NB4 (cell line): ENCODE measurements at regions not wholly inside any gene's neighbourhood (a gene's known extent, or its start where the extent isn't known, plus 50 kb on each side); places are given as distances from the start of the nearest gene placed in this dataset.

Experiments
- DNase-seq: peaks from one replicate; pipeline ENCODE4 v3.0.0; 2010; ENCODE audit warnings: low read depth
- H3K4me3 ChIP-seq: one replicate; pipeline ENCODE4 v1.5.1; 2011; ENCODE audit warnings: mild to moderate bottlenecking, low read depth, low read length, moderate library complexity
- MYC ChIP-seq: IDR thresholded peaks from 2 replicates; pipeline ENCODE4 v1.6.1; 2011; ENCODE audit warnings: low read depth, low read length
- POLR2A ChIP-seq: IDR thresholded peaks from 2 replicates; pipeline ENCODE4 v1.6.1; 2011; ENCODE audit warnings: mild to moderate bottlenecking; ENCODE audit not compliant: insufficient read length; ENCODE audit errors: extremely low read depth
- TF ChIP-seq, protein P1 (sequence below): IDR thresholded peaks from 2 replicates; pipeline ENCODE4 v1.6.1; 2011; ENCODE audit warnings: low read depth, low read length
- TF ChIP-seq, protein P2 (sequence below): IDR thresholded peaks from one replicate; pipeline ENCODE4 v1.5.1; 2012; ENCODE audit warnings: low read depth, low read length

DNA sequence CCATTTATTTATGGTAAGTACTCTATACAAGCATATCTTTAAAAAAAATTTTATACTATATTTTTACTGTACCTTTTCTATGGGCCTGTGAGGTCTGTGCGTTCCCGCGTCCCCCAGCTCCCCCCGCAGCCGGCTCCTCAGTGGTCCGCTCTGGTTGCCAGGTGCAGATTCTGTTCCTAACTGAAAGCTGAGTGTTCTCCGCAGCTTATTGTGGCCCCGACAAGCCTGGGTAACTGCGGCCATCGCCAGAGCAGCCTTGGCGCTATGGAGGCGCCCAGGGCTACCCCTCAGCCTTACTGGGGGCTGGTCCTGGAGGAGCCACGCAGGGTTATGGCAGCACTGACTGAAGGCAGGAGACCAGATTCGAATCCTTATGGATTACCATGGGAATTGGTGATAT lies 896.8 kb downstream of the PCDH17 start:
- no peak overlapping the region for H3K4me3 ChIP-seq
- TF ChIP-seq POLR2A = no peak
- TF ChIP-seq, protein P1, sequence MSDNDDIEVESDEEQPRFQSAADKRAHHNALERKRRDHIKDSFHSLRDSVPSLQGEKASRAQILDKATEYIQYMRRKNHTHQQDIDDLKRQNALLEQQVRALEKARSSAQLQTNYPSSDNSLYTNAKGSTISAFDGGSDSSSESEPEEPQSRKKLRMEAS = no peak
- no peak for TF ChIP-seq MYC
- TF ChIP-seq, protein P2, sequence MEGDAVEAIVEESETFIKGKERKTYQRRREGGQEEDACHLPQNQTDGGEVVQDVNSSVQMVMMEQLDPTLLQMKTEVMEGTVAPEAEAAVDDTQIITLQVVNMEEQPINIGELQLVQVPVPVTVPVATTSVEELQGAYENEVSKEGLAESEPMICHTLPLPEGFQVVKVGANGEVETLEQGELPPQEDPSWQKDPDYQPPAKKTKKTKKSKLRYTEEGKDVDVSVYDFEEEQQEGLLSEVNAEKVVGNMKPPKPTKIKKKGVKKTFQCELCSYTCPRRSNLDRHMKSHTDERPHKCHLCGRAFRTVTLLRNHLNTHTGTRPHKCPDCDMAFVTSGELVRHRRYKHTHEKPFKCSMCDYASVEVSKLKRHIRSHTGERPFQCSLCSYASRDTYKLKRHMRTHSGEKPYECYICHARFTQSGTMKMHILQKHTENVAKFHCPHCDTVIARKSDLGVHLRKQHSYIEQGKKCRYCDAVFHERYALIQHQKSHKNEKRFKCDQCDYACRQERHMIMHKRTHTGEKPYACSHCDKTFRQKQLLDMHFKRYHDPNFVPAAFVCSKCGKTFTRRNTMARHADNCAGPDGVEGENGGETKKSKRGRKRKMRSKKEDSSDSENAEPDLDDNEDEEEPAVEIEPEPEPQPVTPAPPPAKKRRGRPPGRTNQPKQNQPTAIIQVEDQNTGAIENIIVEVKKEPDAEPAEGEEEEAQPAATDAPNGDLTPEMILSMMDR = no peak
- DNase-seq = no peak

DNA sequence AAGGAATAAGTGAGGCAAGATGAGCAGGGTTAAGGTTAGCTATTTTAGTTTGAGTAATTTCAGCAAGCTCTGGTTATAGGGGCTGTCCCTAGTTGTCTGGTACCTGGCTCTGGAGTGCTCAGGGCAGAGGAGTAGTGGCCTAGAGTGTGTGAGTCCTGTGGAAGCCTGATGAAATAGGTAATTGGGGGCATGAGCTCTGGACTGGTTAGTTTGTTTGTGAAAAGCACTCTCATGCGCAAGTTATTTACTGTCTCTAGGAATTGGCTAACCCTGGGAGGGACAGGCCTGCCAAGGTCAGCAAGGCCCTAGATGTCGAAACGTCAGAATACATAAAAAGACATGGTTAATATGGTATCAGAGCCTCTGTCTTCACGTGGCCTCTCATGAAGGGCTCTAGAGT lies 900.1 kb downstream of the PCDH17 start:
- H3K4me3 ChIP-seq = no peak overlapping the region
- no peak for DNase-seq
- no peak for TF ChIP-seq MYC
- TF ChIP-seq, protein P2 = no peak
- TF ChIP-seq POLR2A = no peak
- TF ChIP-seq, protein P1 = no peak

DNA sequence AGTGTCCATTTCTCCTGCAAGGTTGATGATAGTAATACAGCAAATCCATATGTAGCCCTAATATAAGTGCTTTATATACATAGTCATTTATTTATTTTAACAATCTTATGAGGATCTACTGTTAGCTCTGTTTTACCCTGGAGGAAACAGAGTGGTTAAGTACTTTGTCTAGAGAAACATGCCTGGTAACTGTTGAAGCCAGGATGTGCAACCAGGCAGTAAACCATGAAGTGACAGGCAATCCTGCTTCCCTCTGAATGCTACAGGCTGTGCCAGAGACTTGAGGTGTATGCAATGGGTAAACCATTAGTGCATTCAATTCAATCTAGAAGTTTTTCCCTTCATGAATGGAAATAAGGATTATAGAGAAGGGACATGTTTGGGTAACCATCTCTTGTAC lies 911.0 kb downstream of the PCDH17 start:
- DNase-seq = no peak
- H3K4me3 ChIP-seq = no peak overlapping the region
- TF ChIP-seq, protein P1 = no peak
- TF ChIP-seq MYC (no peak), POLR2A (no peak)
- TF ChIP-seq, protein P2 = no peak

DNA sequence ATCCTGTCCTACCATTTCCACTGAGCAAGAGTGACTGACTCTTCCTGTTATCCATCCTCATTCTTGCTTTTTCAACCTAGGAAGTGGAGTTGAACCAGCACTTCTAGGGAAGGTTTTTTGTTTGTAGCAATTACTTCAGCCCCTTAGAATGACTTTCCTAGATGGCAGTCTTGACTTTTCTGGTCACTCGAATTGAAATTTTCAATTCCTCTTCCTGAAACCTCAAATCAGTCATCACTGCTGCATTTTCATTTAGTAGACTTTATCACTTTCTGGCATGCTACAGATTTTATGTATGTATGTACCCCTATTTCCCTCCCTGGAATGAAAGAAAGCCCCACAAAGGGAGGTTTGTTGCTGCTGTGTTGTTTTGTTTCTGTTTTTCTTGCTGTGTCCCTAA lies 915.9 kb downstream of the PCDH17 start:
- TF ChIP-seq POLR2A (no peak), MYC (no peak)
- TF ChIP-seq, protein P1 = no peak
- TF ChIP-seq, protein P2 = no peak
- DNase-seq = no peak
- H3K4me3 ChIP-seq = no peak overlapping the region

DNA sequence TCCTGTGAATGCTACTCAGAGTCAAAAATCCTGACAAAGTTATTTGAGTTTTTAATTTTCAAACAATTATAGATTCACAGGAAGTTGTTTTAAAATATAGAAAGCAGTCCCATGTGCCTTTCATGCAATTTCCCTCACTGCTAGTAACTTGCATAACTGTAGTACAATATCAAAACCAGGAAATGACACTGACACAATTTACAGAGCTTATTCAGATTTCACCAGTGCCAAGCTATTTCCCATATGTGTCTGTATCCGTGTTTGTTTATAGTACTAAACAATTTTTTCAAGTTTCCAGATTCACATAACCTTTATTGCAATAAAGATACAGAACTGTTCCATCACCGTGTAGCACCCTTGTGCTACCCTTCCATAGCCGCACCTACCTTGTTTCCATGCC lies 934.6 kb downstream of the PCDH17 start:
- no peak overlapping the region for H3K4me3 ChIP-seq
- TF ChIP-seq, protein P2 = no peak
- TF ChIP-seq, protein P1 = no peak
- TF ChIP-seq MYC (no peak), POLR2A (no peak)
- DNase-seq = no peak

DNA sequence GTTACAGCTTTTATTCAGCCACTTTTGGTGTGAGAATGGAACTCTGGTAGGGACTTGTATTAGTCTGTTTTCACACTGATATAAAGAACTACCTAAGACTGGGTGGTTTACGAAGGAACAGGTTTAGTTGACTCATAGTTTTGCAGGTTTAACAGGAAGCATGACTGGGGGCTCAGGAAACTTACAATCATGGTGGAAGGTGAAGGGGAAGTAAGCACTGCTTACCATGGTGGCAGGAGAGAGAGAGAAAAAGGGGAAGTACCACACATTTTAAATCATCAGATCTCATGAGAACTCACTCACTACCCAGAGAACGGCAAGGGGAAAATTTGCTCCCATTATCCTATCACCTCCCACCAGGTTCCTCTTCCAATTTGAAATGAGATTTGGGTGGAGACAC lies 942.2 kb downstream of the PCDH17 start:
- TF ChIP-seq POLR2A (no peak), MYC (no peak)
- TF ChIP-seq, protein P1 = no peak
- TF ChIP-seq, protein P2 = no peak
- peak; percentile 44 for DNase-seq

More for the DNA sequence above, 942.2 kb downstream of the PCDH17 start:
- H3K4me3 ChIP-seq = no peak overlapping the region
